Panc1 (cell line): ENCODE measurements at regions not wholly inside any gene's neighbourhood (a gene's known extent, or its start where the extent isn't known, plus 50 kb on each side); places are given as distances from the start of the nearest gene placed in this dataset.

Experiments
- ATAC-seq: fragments of 200-7000 bp; cut with Tn5 transposase; 2 replicates; pipeline ENCODE4 v1.9.1; 2020; ENCODE audit warnings: mild to moderate bottlenecking, moderate library complexity
- BruUV-seq: library from RNA; stranded (reverse); fragments of 400-500 nt; replicated peaks from 2 replicates; lab custom pipeline; 2021; lab: Mats Ljungman, UMichigan
- CTCF ChIA-PET: fragments of 300-600 bp; sonication (Branson Sonifier 250); formaldehyde crosslinking; loops from one replicate; lab custom pipeline; 2022; ENCODE audit warnings: antibody characterized with exemption; lab: Charles Lee
- POLR2A ChIA-PET: fragments of 300-600 bp; sonication (Branson Sonifier 250); formaldehyde crosslinking; loops from one replicate; lab custom pipeline; 2022; ENCODE audit warnings: antibody characterized with exemption; lab: Charles Lee
- DNase-seq: peaks from one replicate; pipeline ENCODE4 v3.0.0-alpha.2; 2010; ENCODE audit warnings: low read depth, low spot score
- H3K27ac ChIP-seq: 2 replicates; pipeline ENCODE4 v1.5.1; 2011; ENCODE audit warnings: mild to moderate bottlenecking, low read length, inconsistent platforms
- H3K27me3 ChIP-seq: fragments of 200-500 bp; sonication (Bioruptor generic); 2 replicates; pipeline ENCODE4 v1.6.0; 2014; ENCODE audit warnings: low read length, inconsistent platforms; ENCODE audit not compliant: control insufficient read depth, insufficient read depth
- H3K36me3 ChIP-seq: fragments of 200-500 bp; sonication (Bioruptor generic); 2 replicates; pipeline ENCODE4 v1.5.1; 2014; ENCODE audit warnings: inconsistent platforms, mild to moderate bottlenecking, low read length, moderate library complexity; ENCODE audit not compliant: control insufficient read depth, insufficient read depth
- H3K4me1 ChIP-seq: 2 replicates; pipeline ENCODE4 v1.5.1; 2011; ENCODE audit warnings: inconsistent platforms, mild to moderate bottlenecking, low read length, moderate library complexity; ENCODE audit not compliant: control insufficient read depth, insufficient read depth
- H3K4me3 ChIP-seq, 2 experiments: 2 replicates each; pipeline ENCODE4 v1.5.1; 2011 to 2012; ENCODE audit warnings: low read depth in 2 of 2, low read length in 2 of 2, mild to moderate bottlenecking in 2 of 2, inconsistent platforms in 1 of 2, moderate library complexity in 1 of 2
- H3K9me3 ChIP-seq: fragments of 200-500 bp; sonication (Bioruptor generic); 2 replicates; pipeline ENCODE4 v1.5.1; 2014; ENCODE audit warnings: low read depth, mild to moderate bottlenecking, inconsistent platforms, low read length, moderate library complexity; ENCODE audit not compliant: control insufficient read depth, insufficient read depth
- CTCF ChIP-seq: fragments of 450-650 bp; IDR thresholded peaks from 2 replicates; pipeline ENCODE4 v1.5.1; 2017; ENCODE audit warnings: mild to moderate bottlenecking
- POLR2AphosphoS5 ChIP-seq: IDR thresholded peaks from 2 replicates; pipeline ENCODE4 v1.6.1; 2012; ENCODE audit warnings: mild to moderate bottlenecking, low read depth, low read length, moderate library complexity
- REST ChIP-seq, 2 experiments: IDR thresholded peaks; 2 replicates each; pipeline ENCODE4 v1.6.1; 2011 to 2012; ENCODE audit warnings: low read depth in 2 of 2, control low read depth in 1 of 2, low read length in 1 of 2, mild to moderate bottlenecking in 1 of 2, moderate library complexity in 1 of 2; ENCODE audit not compliant: insufficient read depth in 1 of 2
- SIN3A ChIP-seq: IDR thresholded peaks from 2 replicates; pipeline ENCODE4 v1.6.1; 2012; ENCODE audit warnings: low read depth, mild to moderate bottlenecking, low read length, moderate library complexity, borderline replicate concordance; ENCODE audit not compliant: insufficient read depth
- TCF7L2 ChIP-seq: IDR thresholded peaks from 2 replicates; pipeline ENCODE4 v1.6.1; 2011; ENCODE audit warnings: mild to moderate bottlenecking, low read depth, low read length, inconsistent platforms
- in situ Hi-C: cut with HindIII; loops from 2 replicates; pipeline ENCODE4 v1.10.0; 2016; ENCODE audit warnings: low sequenced_read_pairs, low pct_unique_long_range_greater_than_20kb
- intact Hi-C: fragments of 100-400 bp; cut with micrococcal nuclease; formaldehyde crosslinking; loops from one replicate; pipeline ENCODE4 v1.10.0; 2022; ENCODE audit not compliant: unreplicated experiment

DNA sequence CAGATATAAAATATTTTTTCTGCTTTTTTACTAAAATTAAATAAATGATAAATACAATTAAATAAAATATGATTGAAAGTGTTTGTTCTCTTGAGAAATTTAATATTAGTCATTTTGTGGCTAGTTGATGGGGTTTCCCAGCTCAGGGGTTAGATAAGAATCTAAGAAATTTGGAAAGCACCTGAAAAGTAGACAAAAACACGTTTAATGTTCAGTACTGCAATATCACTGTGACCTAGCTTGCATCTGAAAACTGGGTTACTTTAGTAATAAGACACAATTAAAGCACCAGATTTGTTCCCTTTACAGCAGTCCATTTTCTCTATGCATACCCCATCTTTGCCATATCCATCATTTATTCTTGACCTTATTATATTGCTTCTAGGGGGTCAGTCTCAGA lies 1454.8 kb upstream of the SPRY2 start:
- H3K27ac ChIP-seq, result no peak overlapping the region
- no peaks in the 10 kb centered on the region for H3K9me3 ChIP-seq
- ATAC-seq, result no peak
- TF ChIP-seq POLR2AphosphoS5 (no peak), TCF7L2 (no peak), SIN3A (no peak), REST (IDR thresholded peaks at IDR 0.05; ENCODE audit: insufficient read depth in 1 of 2, low read depth in 2 of 2, low read length in 1 of 2) (no peak), CTCF (no peak)
- H3K4me3 ChIP-seq, result no peak overlapping the region
- DNase-seq, result no peak
- no peaks in the 10 kb centered on the region for H3K4me1 ChIP-seq
- CTCF ChIA-PET, result no interaction called here
- BruUV-seq, result no TSS peak
- POLR2A ChIA-PET, result no interaction called here
- intact Hi-C loops, result no loop called here
- H3K27me3 ChIP-seq, result no peaks in the 10 kb centered on the region
- H3K36me3 ChIP-seq, result no peaks in the 10 kb centered on the region
- in situ Hi-C loops, result no loop called here

GRCh38 chr13:81791641-81792040 lies 1450.7 kb upstream of the SPRY2 start:
- Histone ChIP-seq H3K9me3 (no peaks in the 10 kb centered on the region), H3K4me1 (no peaks in the 10 kb centered on the region), H3K4me3 (no peak overlapping the region), H3K27ac (no peak overlapping the region), H3K36me3 (no peaks in the 10 kb centered on the region), H3K27me3 (no peaks in the 10 kb centered on the region)
- POLR2A ChIA-PET, result no interaction called here
- BruUV-seq, result no TSS peak
- CTCF ChIA-PET, result no interaction called here
- ATAC-seq (no peak), DNase-seq (no peak)
- in situ Hi-C loops, result no loop called here
- no peak for TF ChIP-seq POLR2AphosphoS5
- no peak for TF ChIP-seq CTCF
- TF ChIP-seq SIN3A, result no peak
- intact Hi-C loops, result no loop called here

DNA sequence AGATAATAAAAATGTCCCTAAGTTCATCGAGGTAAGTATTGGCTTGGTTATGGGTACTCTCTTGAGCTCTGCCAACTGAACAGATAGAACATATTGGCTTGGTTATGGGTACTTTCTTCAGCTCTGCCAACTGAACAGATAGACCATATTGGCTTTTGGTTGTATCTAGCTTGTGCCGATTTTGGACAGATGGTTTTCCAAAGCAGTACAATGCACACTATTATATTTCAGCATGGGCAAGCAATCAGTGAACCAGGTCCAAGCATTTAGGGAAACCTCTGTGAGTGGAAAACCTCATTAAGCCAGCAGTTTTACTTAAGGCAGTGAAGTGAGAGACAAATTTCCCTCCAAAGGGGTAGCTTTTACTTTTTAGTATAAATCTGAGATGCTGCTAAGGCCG lies 1440.5 kb upstream of the SPRY2 start:
- Histone ChIP-seq H3K9me3 (no peaks in the 10 kb centered on the region), H3K4me3 (no peak overlapping the region), H3K27ac (no peak overlapping the region), H3K27me3 (no peaks in the 10 kb centered on the region), H3K36me3 (no peaks in the 10 kb centered on the region), H3K4me1 (no peaks in the 10 kb centered on the region)
- no peak for TF ChIP-seq TCF7L2
- TF ChIP-seq SIN3A, result no peak
- TF ChIP-seq REST (IDR thresholded peaks at IDR 0.05; ENCODE audit: insufficient read depth in 1 of 2, low read depth in 2 of 2, low read length in 1 of 2), result no peak
- TF ChIP-seq POLR2AphosphoS5, result no peak
- no peak for TF ChIP-seq CTCF
- no TSS peak for BruUV-seq
- POLR2A ChIA-PET, result no interaction called here
- in situ Hi-C loops (no loop called here), intact Hi-C loops (no loop called here)
- ATAC-seq, result no peak
- CTCF ChIA-PET, result interaction anchor here (0.6 kb wide), 1 partner anchor 38 kb away, joined by 3 read pairs; no protein-coding TSS in a partner anchor
- no peak for DNase-seq
